ENCODE measurements at regions not wholly inside any gene's neighbourhood (a gene's known extent, or its start where the extent isn't known, plus 50 kb on each side); places are given as distances from the start of the nearest gene placed in this dataset.
A peak's percentile ranks its signal among the peaks of the same experiment; 100 is the strongest.

DNA sequence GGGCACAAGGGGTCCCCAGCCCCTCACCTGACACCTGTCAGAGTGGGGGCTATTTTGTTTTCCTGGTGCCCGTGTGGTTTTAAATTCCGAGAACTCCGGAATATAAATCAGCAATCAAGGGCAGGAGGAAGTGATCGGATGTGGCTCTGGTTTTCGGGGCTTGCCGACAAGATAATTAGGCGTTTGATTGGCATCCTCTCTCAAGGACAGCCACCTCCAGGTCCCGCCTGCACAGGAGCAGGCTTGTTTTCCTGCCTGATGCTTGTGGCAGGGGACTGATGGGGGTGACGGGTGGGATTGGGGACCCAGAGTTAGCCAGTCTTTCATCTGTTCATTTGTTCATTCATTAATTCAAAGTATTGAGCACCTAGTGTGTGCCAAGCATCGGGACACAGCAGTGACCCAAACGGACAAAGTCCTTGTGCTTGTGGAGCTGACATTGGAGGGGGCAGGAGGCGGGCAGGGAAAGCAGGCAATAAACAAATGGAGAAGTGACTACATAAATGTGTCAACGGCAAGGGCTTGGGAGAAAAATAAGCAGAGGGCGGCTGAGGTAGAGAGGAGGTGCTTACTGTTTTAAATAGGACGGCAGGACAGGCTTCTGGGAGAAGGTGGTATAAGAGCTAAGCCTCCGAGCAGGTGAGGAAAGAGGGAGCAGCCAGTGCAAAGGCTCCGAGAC, 166.5 kb downstream of the PHETA1 start:
- Histone ChIP-seq H3K27ac (ENCODE audit: extremely low read depth, low read depth, low read length) (no peak overlapping the region), H3K4me3 (ENCODE audit: low read depth, low read length) (no peak overlapping the region), H3K36me3 (ENCODE audit: control insufficient read depth in 2 of 2, insufficient read depth in 1 of 2, low read length in 2 of 2) (no peaks in the 10 kb centered on the region), H3K9me3 (ENCODE audit: control insufficient read depth, insufficient read depth, low read depth, low read length) (no peaks in the 10 kb centered on the region), H3K4me1 (ENCODE audit: control insufficient read depth, insufficient read depth, low read length) (no peaks in the 10 kb centered on the region)
- CTCF ChIA-PET, result no interaction called here
- POLR2A ChIA-PET, result interaction anchor here (0.7 kb wide), 1 partner anchor 238 kb away, joined by 9 read pairs; no protein-coding TSS in a partner anchor
- no peak for TF ChIP-seq ZNF473 (tag by site-specific recombination; IDR thresholded peaks at IDR 0.05)
- no peak for TF ChIP-seq KLF10 (tag by site-specific recombination; IDR thresholded peaks at IDR 0.05)
- TF ChIP-seq ZNF114 (tag by site-specific recombination; IDR thresholded peaks at IDR 0.05), result no peak
- TF ChIP-seq ZNF561 (tag by site-specific recombination; IDR thresholded peaks at IDR 0.05; ENCODE audit: borderline replicate concordance), result no peak
- TF ChIP-seq BCL11B (tag by site-specific recombination; IDR thresholded peaks at IDR 0.05; ENCODE audit: low read depth), result no peak
- TF ChIP-seq, protein P1, sequence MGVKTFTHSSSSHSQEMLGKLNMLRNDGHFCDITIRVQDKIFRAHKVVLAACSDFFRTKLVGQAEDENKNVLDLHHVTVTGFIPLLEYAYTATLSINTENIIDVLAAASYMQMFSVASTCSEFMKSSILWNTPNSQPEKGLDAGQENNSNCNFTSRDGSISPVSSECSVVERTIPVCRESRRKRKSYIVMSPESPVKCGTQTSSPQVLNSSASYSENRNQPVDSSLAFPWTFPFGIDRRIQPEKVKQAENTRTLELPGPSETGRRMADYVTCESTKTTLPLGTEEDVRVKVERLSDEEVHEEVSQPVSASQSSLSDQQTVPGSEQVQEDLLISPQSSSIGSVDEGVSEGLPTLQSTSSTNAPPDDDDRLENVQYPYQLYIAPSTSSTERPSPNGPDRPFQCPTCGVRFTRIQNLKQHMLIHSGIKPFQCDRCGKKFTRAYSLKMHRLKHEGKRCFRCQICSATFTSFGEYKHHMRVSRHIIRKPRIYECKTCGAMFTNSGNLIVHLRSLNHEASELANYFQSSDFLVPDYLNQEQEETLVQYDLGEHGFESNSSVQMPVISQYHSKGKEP (tag by site-specific recombination; IDR thresholded peaks at IDR 0.05), result no peak
- TF ChIP-seq ZNF677 (tag by site-specific recombination; IDR thresholded peaks at IDR 0.05), result no peak
- no peak for TF ChIP-seq ZNF626 (tag by site-specific recombination; IDR thresholded peaks at IDR 0.05)
- no peak for TF ChIP-seq ZNF423 (tag by site-specific recombination; IDR thresholded peaks at IDR 0.05)
- TF ChIP-seq, protein P2, sequence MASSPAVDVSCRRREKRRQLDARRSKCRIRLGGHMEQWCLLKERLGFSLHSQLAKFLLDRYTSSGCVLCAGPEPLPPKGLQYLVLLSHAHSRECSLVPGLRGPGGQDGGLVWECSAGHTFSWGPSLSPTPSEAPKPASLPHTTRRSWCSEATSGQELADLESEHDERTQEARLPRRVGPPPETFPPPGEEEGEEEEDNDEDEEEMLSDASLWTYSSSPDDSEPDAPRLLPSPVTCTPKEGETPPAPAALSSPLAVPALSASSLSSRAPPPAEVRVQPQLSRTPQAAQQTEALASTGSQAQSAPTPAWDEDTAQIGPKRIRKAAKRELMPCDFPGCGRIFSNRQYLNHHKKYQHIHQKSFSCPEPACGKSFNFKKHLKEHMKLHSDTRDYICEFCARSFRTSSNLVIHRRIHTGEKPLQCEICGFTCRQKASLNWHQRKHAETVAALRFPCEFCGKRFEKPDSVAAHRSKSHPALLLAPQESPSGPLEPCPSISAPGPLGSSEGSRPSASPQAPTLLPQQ (tag by site-specific recombination; IDR thresholded peaks at IDR 0.05), result no peak
- TF ChIP-seq ZNF394 (tag by site-specific recombination; IDR thresholded peaks at IDR 0.05; ENCODE audit: borderline replicate concordance), result no peak
- no peak for TF ChIP-seq TCF7L2 (IDR thresholded peaks at IDR 0.05; ENCODE audit: borderline replicate concordance, low read depth, low read length)
- TF ChIP-seq OVOL3 (tag by site-specific recombination; IDR thresholded peaks at IDR 0.05), result no peak
- TF ChIP-seq ZNF843 (tag by site-specific recombination; IDR thresholded peaks at IDR 0.05), result no peak
- no peak for TF ChIP-seq ZNF174 (tag by site-specific recombination; IDR thresholded peaks at IDR 0.05)

DNA sequence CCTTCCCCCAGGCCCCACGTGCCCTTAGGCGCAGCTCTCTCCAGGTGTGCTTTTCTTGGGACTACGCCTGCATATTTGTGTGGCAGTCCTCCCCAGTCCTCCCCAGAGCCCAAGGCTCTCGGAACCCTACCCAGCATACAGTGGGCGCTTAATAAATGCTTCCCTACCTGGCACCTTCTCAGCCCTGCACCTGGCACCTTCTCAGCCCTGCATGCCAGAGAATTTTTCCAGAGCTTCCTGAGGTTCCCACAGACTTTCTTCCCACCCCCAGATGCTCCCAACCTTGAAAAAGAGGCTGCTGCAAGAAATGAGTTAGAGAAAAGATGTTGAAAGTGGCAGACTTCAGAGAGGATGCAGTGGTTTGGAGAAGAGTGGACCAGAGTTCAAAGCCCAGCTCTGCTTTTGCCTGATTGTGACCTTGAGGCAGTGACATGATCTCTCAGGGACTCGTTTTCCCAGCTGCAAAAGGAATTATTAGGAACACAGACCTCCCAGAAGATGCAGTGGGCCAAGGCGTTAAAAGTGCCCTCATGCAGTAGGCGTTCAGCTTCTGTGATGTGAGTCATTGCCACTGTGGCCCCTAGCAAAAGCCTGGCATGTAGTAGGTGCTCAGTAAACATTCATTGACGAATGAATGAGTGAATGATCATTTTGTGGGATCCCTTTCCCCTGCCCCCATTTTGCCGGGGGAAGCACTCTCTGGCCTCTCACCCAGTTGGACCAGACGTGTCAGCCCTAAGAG, 167.2 kb downstream of the PHETA1 start:
- Histone ChIP-seq H3K27ac (ENCODE audit: extremely low read depth, low read depth, low read length) (no peak overlapping the region), H3K4me3 (ENCODE audit: low read depth, low read length) (no peak overlapping the region), H3K36me3 (ENCODE audit: control insufficient read depth in 2 of 2, insufficient read depth in 1 of 2, low read length in 2 of 2) (no peaks in the 10 kb centered on the region), H3K4me1 (ENCODE audit: control insufficient read depth, insufficient read depth, low read length) (no peaks in the 10 kb centered on the region), H3K9me3 (ENCODE audit: control insufficient read depth, insufficient read depth, low read depth, low read length) (no peaks in the 10 kb centered on the region)
- ChIA-PET CTCF (interaction anchor here (0.6 kb wide), 1 partner anchor 176 kb away, joined by 3 read pairs; no protein-coding TSS in a partner anchor), POLR2A (no interaction called here)
- no peak for TF ChIP-seq ZNF248 (tag by site-specific recombination; IDR thresholded peaks at IDR 0.05)
- TF ChIP-seq, protein P3, sequence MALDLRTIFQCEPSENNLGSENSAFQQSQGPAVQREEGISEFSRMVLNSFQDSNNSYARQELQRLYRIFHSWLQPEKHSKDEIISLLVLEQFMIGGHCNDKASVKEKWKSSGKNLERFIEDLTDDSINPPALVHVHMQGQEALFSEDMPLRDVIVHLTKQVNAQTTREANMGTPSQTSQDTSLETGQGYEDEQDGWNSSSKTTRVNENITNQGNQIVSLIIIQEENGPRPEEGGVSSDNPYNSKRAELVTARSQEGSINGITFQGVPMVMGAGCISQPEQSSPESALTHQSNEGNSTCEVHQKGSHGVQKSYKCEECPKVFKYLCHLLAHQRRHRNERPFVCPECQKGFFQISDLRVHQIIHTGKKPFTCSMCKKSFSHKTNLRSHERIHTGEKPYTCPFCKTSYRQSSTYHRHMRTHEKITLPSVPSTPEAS (tag by site-specific recombination; IDR thresholded peaks at IDR 0.05), result no peak
- TF ChIP-seq ZNF792 (tag by site-specific recombination; IDR thresholded peaks at IDR 0.05), result 0 out of 2 replicates have a peak, but pooled peaks have one; percentile 49
- no peak for TF ChIP-seq HOXC10 (CRISPR knock-in tag; IDR thresholded peaks at IDR 0.05)
- TF ChIP-seq ZNF664 (tag by site-specific recombination; IDR thresholded peaks at IDR 0.05), result peak; percentile 89
- TF ChIP-seq ZNF600 (tag by site-specific recombination; IDR thresholded peaks at IDR 0.05), result no peak
- TF ChIP-seq ZNF416 (tag by site-specific recombination; IDR thresholded peaks at IDR 0.05), result no peak
- no peak for TF ChIP-seq MZF1 (tag by site-specific recombination; IDR thresholded peaks at IDR 0.05; ENCODE audit: borderline replicate concordance)

All from HEK293 (cell line).